ENCODE measurements at regions not wholly inside any gene's neighbourhood (a gene's known extent, or its start where the extent isn't known, plus 50 kb on each side); places are given as distances from the start of the nearest gene placed in this dataset.

DNA sequence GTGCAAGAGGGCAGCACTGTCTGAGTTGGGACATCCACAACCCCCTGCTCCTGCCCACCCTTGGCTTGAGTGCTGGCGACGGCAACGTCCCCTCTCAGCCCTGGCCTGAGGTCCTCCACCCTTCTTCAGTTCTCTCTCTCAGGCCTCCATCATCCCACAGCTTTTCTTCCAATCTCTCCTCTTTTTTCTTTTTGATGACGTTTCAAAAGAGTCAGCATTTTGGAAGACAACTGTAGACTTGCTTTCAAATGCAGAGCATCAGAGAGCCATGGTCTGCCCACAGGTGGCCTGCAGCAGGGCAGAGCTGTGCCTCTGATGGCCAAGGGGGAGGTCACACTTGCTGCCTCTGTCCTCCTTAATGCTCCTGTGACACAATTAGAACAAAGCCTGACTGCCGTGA lies 775.4 kb downstream of the KCNJ18 start:
- H3K4me1 Mint-ChIP-seq (ENCODE audit: low read depth, unreplicated experiment): no peaks in the 10 kb centered on the region
- no peaks in the 10 kb centered on the region for H3K9me3 ChIP-seq
- H3K4me3 Mint-ChIP-seq (ENCODE audit: unreplicated experiment): no peak overlapping the region
- no peaks in the 10 kb centered on the region for H3K36me3 Mint-ChIP-seq (ENCODE audit: insufficient read depth, unreplicated experiment)
- no peaks in the 10 kb centered on the region for H3K9me3 Mint-ChIP-seq (ENCODE audit: unreplicated experiment)
- H3K4me1 ChIP-seq: no peaks in the 10 kb centered on the region
- H3K27me3 ChIP-seq (replicated peaks; ENCODE audit: control insufficient read depth, insufficient read depth, low read length): no peaks in the 10 kb centered on the region
- H3K36me3 ChIP-seq (ENCODE audit: control insufficient read depth, insufficient read depth, low read length): no peaks in the 10 kb centered on the region
- no peak overlapping the region for H3K4me3 ChIP-seq (ENCODE audit: low read depth, low read length)
- H3K27me3 Mint-ChIP-seq (ENCODE audit: insufficient read depth, unreplicated experiment): peaks cover 13% of the 10 kb centered on the region
- ChIA-PET POLR2A (no interaction called here), CTCF (no interaction called here)
- TF ChIP-seq, protein P1, sequence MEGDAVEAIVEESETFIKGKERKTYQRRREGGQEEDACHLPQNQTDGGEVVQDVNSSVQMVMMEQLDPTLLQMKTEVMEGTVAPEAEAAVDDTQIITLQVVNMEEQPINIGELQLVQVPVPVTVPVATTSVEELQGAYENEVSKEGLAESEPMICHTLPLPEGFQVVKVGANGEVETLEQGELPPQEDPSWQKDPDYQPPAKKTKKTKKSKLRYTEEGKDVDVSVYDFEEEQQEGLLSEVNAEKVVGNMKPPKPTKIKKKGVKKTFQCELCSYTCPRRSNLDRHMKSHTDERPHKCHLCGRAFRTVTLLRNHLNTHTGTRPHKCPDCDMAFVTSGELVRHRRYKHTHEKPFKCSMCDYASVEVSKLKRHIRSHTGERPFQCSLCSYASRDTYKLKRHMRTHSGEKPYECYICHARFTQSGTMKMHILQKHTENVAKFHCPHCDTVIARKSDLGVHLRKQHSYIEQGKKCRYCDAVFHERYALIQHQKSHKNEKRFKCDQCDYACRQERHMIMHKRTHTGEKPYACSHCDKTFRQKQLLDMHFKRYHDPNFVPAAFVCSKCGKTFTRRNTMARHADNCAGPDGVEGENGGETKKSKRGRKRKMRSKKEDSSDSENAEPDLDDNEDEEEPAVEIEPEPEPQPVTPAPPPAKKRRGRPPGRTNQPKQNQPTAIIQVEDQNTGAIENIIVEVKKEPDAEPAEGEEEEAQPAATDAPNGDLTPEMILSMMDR (IDR thresholded peaks at IDR 0.05; ENCODE audit: insufficient read depth in 1 of 2, low read depth in 1 of 2, low read length in 1 of 2, severe bottlenecking in 1 of 2, unreplicated experiment in 1 of 2): no peak
- BruUV-seq (replicated peaks): no TSS peak
- DNase-seq: no peak
- no peak overlapping the region for H3K27ac Mint-ChIP-seq (ENCODE audit: unreplicated experiment)
- intact Hi-C loops (cut with micrococcal nuclease; ENCODE audit: unreplicated experiment): no loop called here

DNA sequence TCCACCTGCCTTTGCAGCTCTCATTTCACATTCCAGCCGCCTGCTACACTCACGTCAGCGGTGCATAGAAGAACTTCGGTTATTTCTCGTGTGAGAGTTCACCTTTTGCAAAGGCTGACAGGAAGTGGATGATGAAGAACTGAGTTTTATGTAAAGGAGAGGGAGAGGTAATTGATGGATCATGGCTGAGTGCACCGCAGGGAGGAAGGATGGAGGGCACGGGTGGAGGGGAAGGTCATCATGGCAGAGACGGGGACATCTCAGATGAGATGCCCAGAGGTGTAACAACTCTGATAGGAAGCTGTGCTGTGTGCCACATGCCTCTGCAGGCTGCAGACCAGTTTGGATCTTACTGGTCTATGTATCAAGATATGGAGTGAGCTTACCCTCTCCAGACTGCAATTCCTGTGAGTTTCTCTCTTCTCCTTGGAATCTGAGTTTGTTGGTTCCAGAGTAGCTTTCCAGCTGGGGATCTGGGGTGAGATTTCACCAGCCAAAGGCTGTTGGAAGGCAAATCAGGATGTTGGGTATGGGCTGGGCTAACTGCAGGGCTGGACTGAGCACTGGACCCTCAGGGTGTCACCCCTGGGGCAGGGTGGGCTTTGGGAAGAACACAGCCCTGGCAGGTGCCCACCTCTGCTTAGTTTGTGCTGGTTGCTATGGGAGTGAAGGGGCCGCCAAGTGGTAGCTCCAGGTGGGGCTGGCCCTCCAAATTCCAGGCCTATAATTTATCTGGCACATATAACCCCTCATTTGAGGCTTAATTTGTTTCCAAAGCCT lies 777.0 kb downstream of the KCNJ18 start:
- no peaks in the 10 kb centered on the region for H3K36me3 Mint-ChIP-seq (ENCODE audit: insufficient read depth, unreplicated experiment)
- ChIA-PET POLR2A (no interaction called here), CTCF (no interaction called here)
- Histone ChIP-seq H3K27me3 (replicated peaks; ENCODE audit: control insufficient read depth, insufficient read depth, low read length) (no peaks in the 10 kb centered on the region), H3K36me3 (ENCODE audit: control insufficient read depth, insufficient read depth, low read length) (no peaks in the 10 kb centered on the region), H3K9me3 (no peaks in the 10 kb centered on the region), H3K4me1 (no peaks in the 10 kb centered on the region), H3K4me3 (ENCODE audit: low read depth, low read length) (no peak overlapping the region)
- H3K27me3 Mint-ChIP-seq (ENCODE audit: insufficient read depth, unreplicated experiment): peaks cover 6% of the 10 kb centered on the region
- TF ChIP-seq, protein P1 (IDR thresholded peaks at IDR 0.05; ENCODE audit: insufficient read depth in 1 of 2, low read depth in 1 of 2, low read length in 1 of 2, severe bottlenecking in 1 of 2, unreplicated experiment in 1 of 2): no peak
- no peaks in the 10 kb centered on the region for H3K9me3 Mint-ChIP-seq (ENCODE audit: unreplicated experiment)
- intact Hi-C loops (cut with micrococcal nuclease; ENCODE audit: unreplicated experiment): no loop called here
- no peak for DNase-seq
- H3K27ac Mint-ChIP-seq (ENCODE audit: unreplicated experiment): no peak overlapping the region
- no peak overlapping the region for H3K4me3 Mint-ChIP-seq (ENCODE audit: unreplicated experiment)
- H3K4me1 Mint-ChIP-seq (ENCODE audit: low read depth, unreplicated experiment): no peaks in the 10 kb centered on the region
- no TSS peak for BruUV-seq (replicated peaks)

DNA sequence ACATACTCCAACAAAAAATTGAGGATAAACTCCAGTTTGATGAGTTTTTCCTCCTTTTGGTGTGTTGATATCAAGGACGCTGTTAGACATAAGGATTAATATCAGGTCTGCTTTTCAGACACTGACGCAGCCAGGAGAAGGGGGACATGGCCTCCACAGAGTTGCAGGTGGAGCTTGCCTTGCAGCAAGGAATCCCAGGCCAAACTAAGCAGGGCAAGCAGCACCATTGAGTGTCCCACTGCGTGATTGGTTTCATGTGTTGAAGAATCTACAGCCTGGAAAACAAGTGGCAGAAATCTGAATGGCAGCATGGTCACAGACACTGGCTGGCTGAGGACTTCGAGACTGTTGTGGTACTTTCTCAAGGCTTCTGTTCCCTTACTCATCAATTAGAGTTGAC lies 777.6 kb downstream of the KCNJ18 start:
- no TSS peak for BruUV-seq (replicated peaks)
- intact Hi-C loops (cut with micrococcal nuclease; ENCODE audit: unreplicated experiment): no loop called here
- DNase-seq: no peak
- ChIA-PET CTCF (no interaction called here), POLR2A (no interaction called here)
- Histone ChIP-seq H3K9me3 (no peaks in the 10 kb centered on the region), H3K36me3 (ENCODE audit: control insufficient read depth, insufficient read depth, low read length) (no peaks in the 10 kb centered on the region), H3K4me3 (ENCODE audit: low read depth, low read length) (no peak overlapping the region), H3K27me3 (replicated peaks; ENCODE audit: control insufficient read depth, insufficient read depth, low read length) (no peaks in the 10 kb centered on the region), H3K4me1 (no peaks in the 10 kb centered on the region)
- H3K4me3 Mint-ChIP-seq (ENCODE audit: unreplicated experiment): no peak overlapping the region
- no peaks in the 10 kb centered on the region for H3K4me1 Mint-ChIP-seq (ENCODE audit: low read depth, unreplicated experiment)
- H3K9me3 Mint-ChIP-seq (ENCODE audit: unreplicated experiment): no peaks in the 10 kb centered on the region
- peaks cover 6% of the 10 kb centered on the region for H3K27me3 Mint-ChIP-seq (ENCODE audit: insufficient read depth, unreplicated experiment)
- H3K36me3 Mint-ChIP-seq (ENCODE audit: insufficient read depth, unreplicated experiment): no peaks in the 10 kb centered on the region
- TF ChIP-seq, protein P1 (IDR thresholded peaks at IDR 0.05; ENCODE audit: insufficient read depth in 1 of 2, low read depth in 1 of 2, low read length in 1 of 2, severe bottlenecking in 1 of 2, unreplicated experiment in 1 of 2): no peak
- H3K27ac Mint-ChIP-seq (ENCODE audit: unreplicated experiment): no peak overlapping the region
